ENCODE measurements at regions not wholly inside any gene's neighbourhood (a gene's known extent, or its start where the extent isn't known, plus 50 kb on each side); places are given as distances from the start of the nearest gene placed in this dataset.

DNA sequence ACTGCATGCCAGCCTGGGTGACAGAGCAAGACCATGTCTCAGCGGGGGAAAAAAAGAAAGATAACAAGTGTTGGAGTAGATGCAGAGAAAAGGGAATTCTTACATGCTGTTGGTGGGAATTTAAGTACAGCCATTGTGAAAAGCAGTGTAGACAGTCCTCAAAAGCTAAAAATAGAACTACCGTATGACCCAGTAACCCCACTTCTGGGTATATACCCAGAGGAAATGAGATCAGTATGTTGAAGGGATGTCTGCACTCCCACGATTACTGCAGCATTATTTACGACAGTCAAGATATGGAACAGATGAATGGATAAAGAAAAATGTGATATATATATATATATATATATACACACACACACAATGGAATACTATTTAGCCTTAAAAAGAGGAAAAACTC lies 225.3 kb upstream of the SLC24A2 start:
- Mint-ChIP-seq H3K27ac (ENCODE audit: low read depth, unreplicated experiment) (no peak overlapping the region), H3K27me3 (ENCODE audit: insufficient read depth, unreplicated experiment) (no peaks in the 10 kb centered on the region), H3K4me1 (ENCODE audit: insufficient read depth, unreplicated experiment) (no peaks in the 10 kb centered on the region), H3K4me3 (ENCODE audit: unreplicated experiment) (no peak overlapping the region), H3K36me3 (ENCODE audit: insufficient read depth, unreplicated experiment) (no peaks in the 10 kb centered on the region), H3K9me3 (ENCODE audit: unreplicated experiment) (peaks cover 14% of the 10 kb centered on the region)
- intact Hi-C loops (cut with micrococcal nuclease), result no loop called here
- BruUV-seq (replicated peaks), result no TSS peak
- DNase-seq (ENCODE audit: unreplicated experiment), result no peak
- ChIA-PET POLR2A (no interaction called here), CTCF (interaction anchor here (0.6 kb wide), 1 partner anchor 314 kb away, joined by 3 read pairs; no protein-coding TSS in a partner anchor)
- TF ChIP-seq, protein P1, sequence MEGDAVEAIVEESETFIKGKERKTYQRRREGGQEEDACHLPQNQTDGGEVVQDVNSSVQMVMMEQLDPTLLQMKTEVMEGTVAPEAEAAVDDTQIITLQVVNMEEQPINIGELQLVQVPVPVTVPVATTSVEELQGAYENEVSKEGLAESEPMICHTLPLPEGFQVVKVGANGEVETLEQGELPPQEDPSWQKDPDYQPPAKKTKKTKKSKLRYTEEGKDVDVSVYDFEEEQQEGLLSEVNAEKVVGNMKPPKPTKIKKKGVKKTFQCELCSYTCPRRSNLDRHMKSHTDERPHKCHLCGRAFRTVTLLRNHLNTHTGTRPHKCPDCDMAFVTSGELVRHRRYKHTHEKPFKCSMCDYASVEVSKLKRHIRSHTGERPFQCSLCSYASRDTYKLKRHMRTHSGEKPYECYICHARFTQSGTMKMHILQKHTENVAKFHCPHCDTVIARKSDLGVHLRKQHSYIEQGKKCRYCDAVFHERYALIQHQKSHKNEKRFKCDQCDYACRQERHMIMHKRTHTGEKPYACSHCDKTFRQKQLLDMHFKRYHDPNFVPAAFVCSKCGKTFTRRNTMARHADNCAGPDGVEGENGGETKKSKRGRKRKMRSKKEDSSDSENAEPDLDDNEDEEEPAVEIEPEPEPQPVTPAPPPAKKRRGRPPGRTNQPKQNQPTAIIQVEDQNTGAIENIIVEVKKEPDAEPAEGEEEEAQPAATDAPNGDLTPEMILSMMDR (IDR thresholded peaks at IDR 0.05; ENCODE audit: unreplicated experiment), result no peak

DNA sequence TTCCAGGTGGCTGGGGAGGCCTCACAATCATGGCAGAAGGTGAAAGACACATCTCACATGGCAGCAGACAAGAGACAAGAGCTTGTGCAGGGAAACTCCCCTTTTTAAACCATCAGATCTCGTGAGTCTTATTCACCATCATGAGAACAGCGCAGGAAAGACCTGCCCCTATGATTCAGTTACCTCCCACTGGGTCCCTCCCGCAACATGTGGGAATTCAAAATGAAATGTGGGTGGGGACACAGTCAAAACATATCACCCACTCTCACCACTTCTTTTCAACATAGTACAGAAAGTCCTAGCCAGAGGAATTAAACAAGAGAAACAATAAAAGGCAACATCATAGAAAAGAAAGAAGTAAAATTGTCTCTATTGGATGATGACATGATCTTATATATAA lies 223.4 kb upstream of the SLC24A2 start:
- Mint-ChIP-seq H3K27me3 (ENCODE audit: insufficient read depth, unreplicated experiment) (no peaks in the 10 kb centered on the region), H3K4me1 (ENCODE audit: insufficient read depth, unreplicated experiment) (no peaks in the 10 kb centered on the region), H3K36me3 (ENCODE audit: insufficient read depth, unreplicated experiment) (no peaks in the 10 kb centered on the region), H3K27ac (ENCODE audit: low read depth, unreplicated experiment) (no peak overlapping the region), H3K4me3 (ENCODE audit: unreplicated experiment) (no peak overlapping the region), H3K9me3 (ENCODE audit: unreplicated experiment) (peaks cover 8% of the 10 kb centered on the region)
- no peak for DNase-seq (ENCODE audit: unreplicated experiment)
- ChIA-PET CTCF (interaction anchor here (0.9 kb wide), 1 partner anchor 35 kb away, joined by 3 read pairs; no protein-coding TSS in a partner anchor), POLR2A (no interaction called here)
- TF ChIP-seq, protein P1 (IDR thresholded peaks at IDR 0.05; ENCODE audit: unreplicated experiment), result no peak
- intact Hi-C loops (cut with micrococcal nuclease), result no loop called here
- no TSS peak for BruUV-seq (replicated peaks)

DNA sequence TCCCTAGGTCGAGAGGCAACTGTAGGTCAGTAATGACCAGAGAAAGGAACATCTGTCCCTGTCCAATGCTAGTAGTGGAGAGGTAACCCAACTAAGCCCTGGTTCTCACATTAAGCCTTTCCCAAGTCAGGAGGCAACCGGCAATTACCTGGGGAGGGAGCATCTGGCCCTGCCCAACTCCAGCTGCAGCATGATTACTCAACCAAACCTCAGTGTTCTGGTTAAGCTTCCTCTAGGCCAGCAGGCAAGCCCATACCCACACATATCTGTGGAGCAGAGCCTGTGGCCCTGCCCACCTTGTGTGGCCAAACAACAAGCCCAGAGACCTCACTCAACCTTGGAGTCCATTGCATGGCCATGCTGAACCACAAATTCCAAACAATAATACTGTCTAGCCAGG lies 220.8 kb upstream of the SLC24A2 start:
- H3K27me3 Mint-ChIP-seq (ENCODE audit: insufficient read depth, unreplicated experiment), result no peaks in the 10 kb centered on the region
- POLR2A ChIA-PET, result no interaction called here
- H3K36me3 Mint-ChIP-seq (ENCODE audit: insufficient read depth, unreplicated experiment), result no peaks in the 10 kb centered on the region
- H3K9me3 Mint-ChIP-seq (ENCODE audit: unreplicated experiment), result peaks cover 8% of the 10 kb centered on the region
- CTCF ChIA-PET, result no interaction called here
- TF ChIP-seq, protein P1 (IDR thresholded peaks at IDR 0.05; ENCODE audit: unreplicated experiment), result no peak
- DNase-seq (ENCODE audit: unreplicated experiment), result no peak
- H3K4me1 Mint-ChIP-seq (ENCODE audit: insufficient read depth, unreplicated experiment), result no peaks in the 10 kb centered on the region
- intact Hi-C loops (cut with micrococcal nuclease), result no loop called here
- no peak overlapping the region for H3K4me3 Mint-ChIP-seq (ENCODE audit: unreplicated experiment)
- no TSS peak for BruUV-seq (replicated peaks)
- no peak overlapping the region for H3K27ac Mint-ChIP-seq (ENCODE audit: low read depth, unreplicated experiment)

DNA sequence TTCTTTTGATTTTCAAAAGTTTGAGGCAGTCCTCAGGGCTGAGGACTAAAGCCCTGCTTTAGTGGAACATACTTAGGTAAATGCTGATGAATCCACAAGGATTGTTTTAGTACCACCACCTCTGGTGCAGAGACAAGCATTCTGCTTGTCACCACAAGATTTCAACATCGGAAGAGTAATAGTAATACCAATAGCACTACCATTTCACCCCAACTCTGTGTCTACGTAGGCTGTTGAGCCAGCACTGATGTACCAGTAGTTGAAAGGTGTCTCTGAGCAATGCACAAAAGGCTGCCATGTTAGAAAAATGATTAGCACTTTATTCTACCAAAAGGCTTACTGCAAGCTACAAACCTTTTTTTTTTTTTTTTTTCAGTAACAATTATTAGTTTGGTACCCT lies 213.2 kb upstream of the SLC24A2 start:
- TF ChIP-seq, protein P1 (IDR thresholded peaks at IDR 0.05; ENCODE audit: unreplicated experiment), result no peak
- no TSS peak for BruUV-seq (replicated peaks)
- intact Hi-C loops (cut with micrococcal nuclease), result no loop called here
- Mint-ChIP-seq H3K4me3 (ENCODE audit: unreplicated experiment) (no peak overlapping the region), H3K36me3 (ENCODE audit: insufficient read depth, unreplicated experiment) (no peaks in the 10 kb centered on the region), H3K9me3 (ENCODE audit: unreplicated experiment) (no peaks in the 10 kb centered on the region), H3K4me1 (ENCODE audit: insufficient read depth, unreplicated experiment) (peaks cover 12% of the 10 kb centered on the region), H3K27ac (ENCODE audit: low read depth, unreplicated experiment) (no peak overlapping the region), H3K27me3 (ENCODE audit: insufficient read depth, unreplicated experiment) (no peaks in the 10 kb centered on the region)
- DNase-seq (ENCODE audit: unreplicated experiment), result no peak
- ChIA-PET POLR2A (no interaction called here), CTCF (no interaction called here)

All from MCF 10A (cell line).